ENCODE measurements at regions not wholly inside any gene's neighbourhood (a gene's known extent, or its start where the extent isn't known, plus 50 kb on each side); places are given as distances from the start of the nearest gene placed in this dataset.

DNA sequence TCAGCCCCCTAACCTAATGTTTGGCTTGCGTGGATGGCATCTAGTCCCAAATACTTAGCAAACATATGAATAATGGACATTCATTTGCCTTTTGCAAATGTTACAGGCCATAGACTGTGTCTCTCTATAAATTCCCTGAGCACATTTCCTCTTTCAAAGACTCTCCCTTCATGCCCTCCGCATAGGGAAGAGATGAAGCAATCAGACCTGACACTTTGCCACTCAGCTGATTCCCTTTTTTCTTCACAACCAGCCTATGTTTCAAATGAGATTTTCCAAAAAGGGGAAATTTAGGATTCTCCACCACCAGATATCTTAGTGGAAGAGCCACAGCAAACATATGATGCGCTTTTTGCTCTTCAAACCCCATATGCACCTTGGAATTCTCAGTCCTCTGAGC, 453.7 kb downstream of the STK39 start:
- Histone ChIP-seq H3K14ac (ENCODE audit: insufficient read length) (no peak overlapping the region), H2BK12ac (ENCODE audit: low read depth, low read length) (peak overlapping the region; percentile 22; the same call in 1 of the 2 replicates), H3K4me2 (ENCODE audit: insufficient read depth in 1 of 2, low read depth in 2 of 2, low read length in 2 of 2) (no peak overlapping the region), H3K27me3 (replicated peaks in 1 of 4; ENCODE audit: control insufficient read depth in 3 of 4, extremely low read depth in 1 of 4, insufficient read depth in 3 of 4, low read length in 3 of 4) (no peaks in the 10 kb centered on the region), H2BK20ac (ENCODE audit: low read length) (no peak overlapping the region), H3K79me1 (ENCODE audit: low read depth, low read length) (no peaks in the 10 kb centered on the region; the same call in 1 of the 2 replicates), H2AK5ac (ENCODE audit: low read depth, low read length) (no peak overlapping the region), H3K23ac (ENCODE audit: insufficient read length) (no peak overlapping the region), H4K91ac (replicated peaks; ENCODE audit: insufficient read length, low read length) (no peak overlapping the region), H3K9me3 (ENCODE audit: insufficient read depth in 2 of 2, low read depth in 1 of 2, low read length in 1 of 2) (no peaks in the 10 kb centered on the region; a peak in 1 of 4 replicates), H3K4me3 (ENCODE audit: extremely low read depth in 1 of 4, insufficient read depth in 2 of 4, low read depth in 3 of 4, low read length in 4 of 4) (no peak overlapping the region), H3K18ac (ENCODE audit: extremely low read depth, low read length) (no peak overlapping the region), H4K20me1 (replicated peaks in 1 of 2; ENCODE audit: control insufficient read depth in 1 of 2, insufficient read depth in 2 of 2, low read length in 2 of 2) (no peaks in the 10 kb centered on the region), H2AFZ (ENCODE audit: low read length) (no peak overlapping the region), H3K4ac (replicated peaks; ENCODE audit: insufficient read length, low read depth, low read length) (no peak overlapping the region), H2BK15ac (ENCODE audit: low read length) (no peak overlapping the region), H3K27ac (ENCODE audit: low read depth, low read length) (no peak overlapping the region), H4K5ac (ENCODE audit: insufficient read length, low read depth, low read length) (no peak overlapping the region), H3K4me1 (replicated peaks in 1 of 4; ENCODE audit: control insufficient read depth in 3 of 4, insufficient read depth in 4 of 4, low read length in 3 of 4) (peaks cover 0 to 11% (median 5%) of the 10 kb centered on the region in 4 experiments; a peak in 6 of 7 replicates), H4K8ac (ENCODE audit: extremely low read depth, insufficient read depth, low read length) (no peak overlapping the region), H3K79me2 (ENCODE audit: control insufficient read depth in 1 of 2, insufficient read depth in 2 of 2, low read length in 2 of 2) (no peaks in the 10 kb centered on the region), H3K36me3 (ENCODE audit: control insufficient read depth in 2 of 4, insufficient read depth in 4 of 4, low read length in 3 of 4) (no peaks in the 10 kb centered on the region), H2BK5ac (ENCODE audit: low read depth, low read length) (no peak overlapping the region), H2BK120ac (replicated peaks; ENCODE audit: low read depth, low read length) (no peak overlapping the region), H3K56ac (replicated peaks; ENCODE audit: insufficient read length, low read depth, low read length) (no peak overlapping the region), H3K9ac (replicated peaks in 1 of 4; ENCODE audit: extremely low read depth in 1 of 4, low read depth in 3 of 4, low read length in 3 of 4) (no peak overlapping the region), H3K23me2 (ENCODE audit: low read depth, low read length) (no peaks in the 10 kb centered on the region)
- CTCF ChIA-PET (ENCODE audit: partially characterized antibody), result interaction anchor here (2.5 kb wide), 1 partner anchor 325 kb away, joined by 7 read pairs; no protein-coding TSS in a partner anchor
- FAIRE-seq (no peak), DNase-seq (ENCODE audit: low read depth in 1 of 2, low spot score in 2 of 2) (no peak)
- WGBS, 2 experiments (ENCODE audit: extremely low coverage in 1 of 2, insufficient coverage in 1 of 2, insufficient read length in 1 of 2, insufficient replicate concordance in 2 of 2, low coverage in 1 of 2, low lambda C conversion rate in 2 of 2, missing lambda C conversion rate in 1 of 2), result 87% methylated on average over 3 of the region's 3 CpGs; no CpG with 5 or more reads in 1 of the 2 experiments
- POLR2A ChIA-PET (ENCODE audit: partially characterized antibody), result no interaction called here
- peak; percentile 42; the same call in 1 of the 2 replicates for TF ChIP-seq CEBPB (IDR thresholded peaks at IDR 0.05; ENCODE audit: low read depth, low read length)
